Endothelial cell of umbilical vein (primary cell): ENCODE measurements at regions not wholly inside any gene's neighbourhood (a gene's known extent, or its start where the extent isn't known, plus 50 kb on each side); places are given as distances from the start of the nearest gene placed in this dataset.

Experiments
- BruUV-seq: library from RNA; stranded (reverse); fragments of 400-500 nt; replicated peaks from 2 replicates; lab custom pipeline; 2021; lab: Mats Ljungman, UMichigan
- CTCF ChIA-PET: fragments of 300-600, 350-600 bp; sonication (Branson Sonifier 250); formaldehyde crosslinking; loops from one replicate; lab custom pipeline; 2021; ENCODE audit warnings: antibody characterized with exemption, inconsistent platforms; lab: Charles Lee
- POLR2A ChIA-PET: fragments of 300-600, 350-600 bp; sonication (Branson Sonifier 250); formaldehyde crosslinking; loops from one replicate; lab custom pipeline; 2021; ENCODE audit warnings: antibody characterized with exemption, inconsistent platforms; lab: Charles Lee
- DNase-seq: peaks from one replicate; pipeline ENCODE4 v3.0.0-alpha.2; 2011; ENCODE audit warnings: low read depth, low spot score
- FAIRE-seq: peaks from 2 replicates; lab custom pipeline; 2011; peaks lifted over from hg19 to GRCh38; lab: Jason Lieb, UNC
- H2AFZ ChIP-seq: 2 replicates; pipeline ENCODE4 v1.6.0; 2012; ENCODE audit warnings: low read depth, low read length, control low read depth, inconsistent platforms
- H3K27ac ChIP-seq: 2 replicates; pipeline ENCODE4 v1.5.1; 2011; ENCODE audit warnings: low read depth, mild to moderate bottlenecking, control low read depth, low read length, moderate library complexity; ENCODE audit not compliant: insufficient read depth
- H3K27me3 ChIP-seq, 2 experiments: 2 replicates each; pipeline versions ENCODE4 v1.6.0 to v1.6.1; 2011; ENCODE audit warnings: low read length in 2 of 2, mixed read lengths in 1 of 2; ENCODE audit not compliant: control insufficient read depth in 2 of 2, insufficient read depth in 2 of 2
- H3K36me3 ChIP-seq, 2 experiments: 2 replicates in 1 of 2; 3 replicates in 1 of 2; pipeline ENCODE4 v1.5.1; 2011; ENCODE audit warnings: low read length in 2 of 2, mild to moderate bottlenecking in 1 of 2, moderate library complexity in 1 of 2; ENCODE audit not compliant: control insufficient read depth in 2 of 2, insufficient read depth in 2 of 2; ENCODE audit errors: extremely low read depth in 1 of 2
- H3K4me1 ChIP-seq: 3 replicates; pipeline ENCODE4 v1.5.1; 2011; ENCODE audit warnings: mild to moderate bottlenecking, low read length; ENCODE audit not compliant: control insufficient read depth, insufficient read depth; ENCODE audit errors: extremely low read depth
- H3K4me2 ChIP-seq: 2 replicates; pipeline ENCODE4 v1.6.1; 2011; ENCODE audit warnings: low read length, control low read depth, mixed read lengths; ENCODE audit not compliant: insufficient read depth
- H3K4me3 ChIP-seq, 3 experiments: fragments of 200-600 bp in 1 of 3; sonication (generic), shearing (Covaris generic) in 1 of 3; replicated peaks in 1 of 3; 2 replicates each; pipeline ENCODE4 v1.5.1; 2011 to 2016; ENCODE audit warnings: control low read depth in 3 of 3, low read length in 3 of 3, mild to moderate bottlenecking in 2 of 3, inconsistent platforms in 1 of 3, low read depth in 1 of 3, moderate library complexity in 1 of 3; ENCODE audit not compliant: insufficient read depth in 1 of 3
- H3K79me2 ChIP-seq: 2 replicates; pipeline ENCODE4 v1.6.0; 2012; ENCODE audit warnings: low read length, inconsistent platforms; ENCODE audit not compliant: control insufficient read depth, insufficient read depth
- H3K9ac ChIP-seq: replicated peaks from 2 replicates; pipeline ENCODE3; 2011; ENCODE audit warnings: low read length, control low read depth; ENCODE audit not compliant: insufficient read depth; ENCODE audit errors: extremely low read depth
- H3K9me1 ChIP-seq: replicated peaks from 3 replicates; pipeline ENCODE4 v1.6.0; 2011; ENCODE audit warnings: mild to moderate bottlenecking, low read length; ENCODE audit not compliant: control insufficient read depth, insufficient read depth; ENCODE audit errors: extremely low read depth
- H3K9me3 ChIP-seq: replicated peaks from 2 replicates; pipeline ENCODE4 v1.5.1; 2012; ENCODE audit warnings: low read length, inconsistent platforms; ENCODE audit not compliant: control insufficient read depth, insufficient read depth
- H4K20me1 ChIP-seq: replicated peaks from 2 replicates; pipeline ENCODE3; 2011; ENCODE audit warnings: mild to moderate bottlenecking, low read length; ENCODE audit not compliant: control insufficient read depth, insufficient read depth; ENCODE audit errors: extremely low read depth
- CTCF ChIP-seq, 2 donors: IDR thresholded peaks; 1 replicate in 1 of 2; 2 replicates in 1 of 2; pipeline ENCODE4 v1.5.1; 2011; ENCODE audit warnings: low read length in 2 of 2, mild to moderate bottlenecking in 2 of 2, moderate library complexity in 2 of 2, control low read depth in 1 of 2, inconsistent platforms in 1 of 2, low read depth in 1 of 2; ENCODE audit not compliant: insufficient read depth in 1 of 2; ENCODE audit errors: extremely low read depth in 1 of 2
- EZH2 ChIP-seq: IDR thresholded peaks from 2 replicates; pipeline ENCODE4 v1.6.1; 2012; ENCODE audit warnings: borderline replicate concordance, low read depth, mild to moderate bottlenecking, moderate library complexity, low read length, inconsistent platforms; ENCODE audit not compliant: severe bottlenecking
- FOS ChIP-seq: IDR thresholded peaks from 2 replicates; pipeline ENCODE4 v1.6.1; 2011; ENCODE audit warnings: mild to moderate bottlenecking, low read length, moderate library complexity, borderline replicate concordance; ENCODE audit not compliant: insufficient read depth
- GATA2 ChIP-seq: IDR thresholded peaks from 2 replicates; pipeline ENCODE4 v1.7.0; 2011; ENCODE audit warnings: low read depth, mild to moderate bottlenecking, moderate library complexity, mixed read lengths, low read length; ENCODE audit not compliant: insufficient read length, insufficient read depth
- JUN ChIP-seq: IDR thresholded peaks from 2 replicates; pipeline ENCODE4 v1.6.1; 2011; ENCODE audit warnings: borderline replicate concordance, low read depth; ENCODE audit not compliant: insufficient read length, insufficient read depth
- MAX ChIP-seq: IDR thresholded peaks from 2 replicates; pipeline ENCODE4 v1.6.1; 2011; ENCODE audit not compliant: insufficient read depth, insufficient read length
- MYC ChIP-seq: IDR thresholded peaks from one replicate; pipeline ENCODE4 v1.6.1; 2011; ENCODE audit warnings: mild to moderate bottlenecking, low read depth, low read length
- POLR2A ChIP-seq: IDR thresholded peaks from 2 replicates; pipeline ENCODE4 v1.6.1; 2012; ENCODE audit warnings: low read depth, mild to moderate bottlenecking, control low read depth, low read length
- POLR2AphosphoS5 ChIP-seq: IDR thresholded peaks from 2 replicates; pipeline ENCODE4 v1.6.1; 2012; ENCODE audit warnings: low read depth, mild to moderate bottlenecking, control low read depth, low read length, moderate library complexity; ENCODE audit not compliant: insufficient read depth
- dilution Hi-C: fragments of 300-500 bp; cut with MboI; formaldehyde crosslinking; loops from one replicate; pipeline ENCODE4 v1.15.0; 2019; ENCODE audit warnings: low sequenced_read_pairs; ENCODE audit not compliant: extremely low pct_ligation_motif_present
- intact Hi-C: fragments of 100-400 bp; cut with micrococcal nuclease; formaldehyde crosslinking; loops from one replicate; pipeline ENCODE4 v1.10.0; 2022

GRCh38 chr5:153907170-153907775 lies 131.4 kb downstream of the FAM114A2 start:
- Histone ChIP-seq H3K4me2 (no peak overlapping the region), H3K9me3 (no peaks in the 10 kb centered on the region), H3K4me3 (no peak overlapping the region), H3K27me3 (no peaks in the 10 kb centered on the region), H4K20me1 (no peaks in the 10 kb centered on the region), H2AFZ (no peak overlapping the region), H3K36me3 (no peaks in the 10 kb centered on the region), H3K9ac (no peak overlapping the region), H3K79me2 (no peaks in the 10 kb centered on the region), H3K27ac (no peak overlapping the region), H3K9me1 (no peaks in the 10 kb centered on the region), H3K4me1 (no peaks in the 10 kb centered on the region)
- intact Hi-C loops, result no loop called here
- TF ChIP-seq CTCF (IDR thresholded peaks at IDR 0.05; ENCODE audit: extremely low read depth in 1 of 2, insufficient read depth in 1 of 2, low read depth in 1 of 2, low read length in 2 of 2) (no peak), EZH2 (no peak), MAX (no peak)
- dilution Hi-C loops, result no loop called here
- BruUV-seq, result no TSS peak
- no peak for FAIRE-seq
- ChIA-PET POLR2A (no interaction called here), CTCF (no interaction called here)
- DNase-seq, result no peak

GRCh38 chr5:153905219-153905618 lies 133.5 kb downstream of the FAM114A2 start:
- no peak for TF ChIP-seq POLR2AphosphoS5
- no peak for TF ChIP-seq EZH2
- no peak for TF ChIP-seq GATA2
- no peak for TF ChIP-seq FOS
- TF ChIP-seq MAX, result no peak
- no peak for TF ChIP-seq JUN
- no peak for TF ChIP-seq CTCF (IDR thresholded peaks at IDR 0.05; ENCODE audit: extremely low read depth in 1 of 2, insufficient read depth in 1 of 2, low read depth in 1 of 2, low read length in 2 of 2)
- no peak for TF ChIP-seq POLR2A
- TF ChIP-seq MYC, result no peak
- Histone ChIP-seq H3K27ac (no peak overlapping the region), H3K4me3 (no peak overlapping the region), H3K4me2 (no peak overlapping the region), H3K9me3 (no peaks in the 10 kb centered on the region), H3K4me1 (no peaks in the 10 kb centered on the region), H3K9me1 (no peaks in the 10 kb centered on the region), H4K20me1 (no peaks in the 10 kb centered on the region), H3K9ac (no peak overlapping the region), H3K79me2 (no peaks in the 10 kb centered on the region), H3K27me3 (no peaks in the 10 kb centered on the region), H2AFZ (no peak overlapping the region), H3K36me3 (no peaks in the 10 kb centered on the region)
- intact Hi-C loops (no loop called here), dilution Hi-C loops (no loop called here)
- no TSS peak for BruUV-seq
- FAIRE-seq (no peak), DNase-seq (no peak)
- ChIA-PET CTCF (no interaction called here), POLR2A (no interaction called here)
